ENCODE measurements at regions not wholly inside any gene's neighbourhood (a gene's known extent, or its start where the extent isn't known, plus 50 kb on each side); places are given as distances from the start of the nearest gene placed in this dataset.
A peak's percentile ranks its signal among the peaks of the same experiment; 100 is the strongest.

GRCh38 chr6:26163427-26164119, 76.3 kb downstream of the HFE start:
- no peak for DNase-seq (ENCODE audit: extremely low spot score)
- 82% methylated on average over 11 of the region's 11 CpGs for WGBS
- H3K27ac ChIP-seq (ENCODE audit: low read depth): no peak overlapping the region
- no peak overlapping the region for H3K4me3 ChIP-seq (ENCODE audit: low read depth, low read length)
- no peaks in the 10 kb centered on the region for H3K4me1 ChIP-seq (ENCODE audit: insufficient read depth)
- no peaks in the 10 kb centered on the region for H3K36me3 ChIP-seq (ENCODE audit: insufficient read depth)

- Histone ChIP-seq H3K4me3 (ENCODE audit: low read depth, low read length) (no peak overlapping the region), H3K27ac (ENCODE audit: low read depth) (no peak overlapping the region), H3K4me1 (ENCODE audit: insufficient read depth) (no peaks in the 10 kb centered on the region), H3K36me3 (ENCODE audit: insufficient read depth) (no peaks in the 10 kb centered on the region)
- DNase-seq (ENCODE audit: extremely low spot score): no peak
- 22% methylated on average over 1 of the region's 1 CpG for WGBS
These were observed 76.9 kb downstream of the HFE start for GRCh38 chr6:26164120-26164505.

- 81% methylated on average over 6 of the region's 6 CpGs for WGBS
- DNase-seq (ENCODE audit: extremely low spot score): no peak
- Histone ChIP-seq H3K4me3 (ENCODE audit: low read depth, low read length) (no peak overlapping the region), H3K36me3 (ENCODE audit: insufficient read depth) (no peaks in the 10 kb centered on the region), H3K4me1 (ENCODE audit: insufficient read depth) (no peaks in the 10 kb centered on the region), H3K27ac (ENCODE audit: low read depth) (no peak overlapping the region)
These were observed 78.1 kb downstream of the HFE start for GRCh38 chr6:26165261-26165790.

- no peaks in the 10 kb centered on the region for H3K36me3 ChIP-seq (ENCODE audit: insufficient read depth)
- WGBS: 72% methylated on average over 2 of the region's 2 CpGs
These were observed 83.0 kb downstream of the HFE start for GRCh38 chr6:26170181-26170580.

GRCh38 chr6:26170951-26171841, 84.0 kb downstream of the HFE start:
- Histone ChIP-seq H3K27ac (ENCODE audit: low read depth) (peak overlapping the region; percentile 97), H3K4me1 (ENCODE audit: insufficient read depth) (no peaks in the 10 kb centered on the region), H3K4me3 (ENCODE audit: low read depth, low read length) (peak overlapping the region; percentile 48), H3K36me3 (ENCODE audit: insufficient read depth) (no peaks in the 10 kb centered on the region)
- DNase-seq (ENCODE audit: extremely low spot score): no peak
- WGBS: 23% methylated on average over 10 of the region's 10 CpGs

More at GRCh38 chr6:26170181-26170580, 83.0 kb downstream of the HFE start:
- H3K4me1 ChIP-seq (ENCODE audit: insufficient read depth): no peaks in the 10 kb centered on the region
- no peak overlapping the region for H3K4me3 ChIP-seq (ENCODE audit: low read depth, low read length)
- no peak overlapping the region for H3K27ac ChIP-seq (ENCODE audit: low read depth)
- no peak for DNase-seq (ENCODE audit: extremely low spot score)

GRCh38 chr6:26172608-26172968, 85.4 kb downstream of the HFE start:
- 6% methylated on average over 10 of the region's 10 CpGs for WGBS
- no peaks in the 10 kb centered on the region for H3K4me1 ChIP-seq (ENCODE audit: insufficient read depth)
- DNase-seq (ENCODE audit: extremely low spot score): no peak
- H3K36me3 ChIP-seq (ENCODE audit: insufficient read depth): no peaks in the 10 kb centered on the region
- peak overlapping the region; percentile 97 for H3K27ac ChIP-seq (ENCODE audit: low read depth)
- H3K4me3 ChIP-seq (ENCODE audit: low read depth, low read length): peak overlapping the region; percentile 48

- DNase-seq (ENCODE audit: extremely low spot score): no peak
- Histone ChIP-seq H3K27ac (ENCODE audit: low read depth) (no peak overlapping the region), H3K4me3 (ENCODE audit: low read depth, low read length) (no peak overlapping the region), H3K36me3 (ENCODE audit: insufficient read depth) (no peaks in the 10 kb centered on the region), H3K4me1 (ENCODE audit: insufficient read depth) (no peaks in the 10 kb centered on the region)
- 98% methylated on average over 4 of the region's 4 CpGs for WGBS
These were observed 86.6 kb downstream of the HFE start for GRCh38 chr6:26173836-26174145.

GRCh38 chr6:26175033-26175427, 87.8 kb downstream of the HFE start:
- no peaks in the 10 kb centered on the region for H3K36me3 ChIP-seq (ENCODE audit: insufficient read depth)
- no peak overlapping the region for H3K4me3 ChIP-seq (ENCODE audit: low read depth, low read length)
- no peak overlapping the region for H3K27ac ChIP-seq (ENCODE audit: low read depth)
- DNase-seq (ENCODE audit: extremely low spot score): no peak
- H3K4me1 ChIP-seq (ENCODE audit: insufficient read depth): no peaks in the 10 kb centered on the region
- WGBS: 6% methylated on average over 1 of the region's 1 CpG

GRCh38 chr6:26175428-26176181, 88.4 kb downstream of the HFE start:
- no peaks in the 10 kb centered on the region for H3K36me3 ChIP-seq (ENCODE audit: insufficient read depth)
- DNase-seq (ENCODE audit: extremely low spot score): no peak
- 60% methylated on average over 5 of the region's 5 CpGs for WGBS
- no peak overlapping the region for H3K4me3 ChIP-seq (ENCODE audit: low read depth, low read length)
- no peaks in the 10 kb centered on the region for H3K4me1 ChIP-seq (ENCODE audit: insufficient read depth)
- H3K27ac ChIP-seq (ENCODE audit: low read depth): no peak overlapping the region

- H3K27ac ChIP-seq (ENCODE audit: low read depth): no peak overlapping the region
- WGBS: 91% methylated on average over 1 of the region's 1 CpG
- H3K36me3 ChIP-seq (ENCODE audit: insufficient read depth): no peaks in the 10 kb centered on the region
- no peaks in the 10 kb centered on the region for H3K4me1 ChIP-seq (ENCODE audit: insufficient read depth)
- H3K4me3 ChIP-seq (ENCODE audit: low read depth, low read length): no peak overlapping the region
- no peak for DNase-seq (ENCODE audit: extremely low spot score)
These were observed 92.4 kb downstream of the HFE start for GRCh38 chr6:26179675-26180074.

- no peak for DNase-seq (ENCODE audit: extremely low spot score)
- Histone ChIP-seq H3K4me3 (ENCODE audit: low read depth, low read length) (no peak overlapping the region), H3K4me1 (ENCODE audit: insufficient read depth) (no peaks in the 10 kb centered on the region), H3K36me3 (ENCODE audit: insufficient read depth) (no peaks in the 10 kb centered on the region), H3K27ac (ENCODE audit: low read depth) (no peak overlapping the region)
- 93% methylated on average over 7 of the region's 7 CpGs for WGBS
These were observed 93.1 kb downstream of the HFE start for GRCh38 chr6:26180346-26180745.

- Histone ChIP-seq H3K4me1 (ENCODE audit: insufficient read depth) (no peaks in the 10 kb centered on the region), H3K4me3 (ENCODE audit: low read depth, low read length) (peak overlapping the region; percentile 37), H3K27ac (ENCODE audit: low read depth) (no peak overlapping the region), H3K36me3 (ENCODE audit: insufficient read depth) (no peaks in the 10 kb centered on the region)
- no peak for DNase-seq (ENCODE audit: extremely low spot score)
- WGBS: 3% methylated on average over 11 of the region's 11 CpGs
These were observed 96.0 kb downstream of the HFE start for GRCh38 chr6:26183237-26183580.

GRCh38 chr6:26183581-26184366, 96.5 kb downstream of the HFE start:
- DNase-seq (ENCODE audit: extremely low spot score): peak; percentile 92
- H3K27ac ChIP-seq (ENCODE audit: low read depth): peak overlapping the region; percentile 48

More at GRCh38 chr6:26183581-26184366, 96.5 kb downstream of the HFE start:
- no peaks in the 10 kb centered on the region for H3K36me3 ChIP-seq (ENCODE audit: insufficient read depth)
- H3K4me1 ChIP-seq (ENCODE audit: insufficient read depth): no peaks in the 10 kb centered on the region
- peak overlapping the region; percentile 37 for H3K4me3 ChIP-seq (ENCODE audit: low read depth, low read length)
- under 1% methylated on average over 36 of the region's 36 CpGs for WGBS
